Activated T-helper 2 cell treated with anti-CD3 and anti-CD28 coated beads, Interferon-gamma antibody, Interleukin-2, Interleukin-4, amounts not matched to agents 10 μg/mL and 5 μg/mL and 100 μg/mL, durations not matched to agents 14 hours and 24 hours and 36 hours (primary cell): ENCODE measurements at regions not wholly inside any gene's neighbourhood (a gene's known extent, or its start where the extent isn't known, plus 50 kb on each side); places are given as distances from the start of the nearest gene placed in this dataset.

ENCODE experiments used
- DNase-seq: peaks from one replicate; pipeline ENCODE4 v3.0.0; 2021; ENCODE audit warnings: low spot score
- H3K27ac Mint-ChIP-seq: one replicate; pipeline ENCODE4 v1.8.0; 2021; ENCODE audit warnings: mixed read lengths
- H3K27me3 Mint-ChIP-seq: one replicate; pipeline ENCODE4 v1.8.0; 2021; ENCODE audit warnings: low read depth, mixed read lengths
- H3K36me3 Mint-ChIP-seq: one replicate; pipeline ENCODE4 v1.8.0; 2021; ENCODE audit warnings: low read depth, mixed read lengths
- H3K4me1 Mint-ChIP-seq: one replicate; pipeline ENCODE4 v1.8.0; 2021; ENCODE audit warnings: low read depth, mixed read lengths
- H3K4me3 Mint-ChIP-seq: one replicate; pipeline ENCODE4 v1.8.0; 2021; ENCODE audit warnings: low read depth, mild to moderate bottlenecking, moderate library complexity, mixed read lengths
- H3K9me3 Mint-ChIP-seq: one replicate; pipeline ENCODE4 v1.8.0; 2021; ENCODE audit warnings: mixed read lengths
- intact Hi-C: fragments of 100-400 bp; cut with micrococcal nuclease; formaldehyde crosslinking; loops from one replicate; pipeline ENCODE4 v1.15.1; 2023

DNA sequence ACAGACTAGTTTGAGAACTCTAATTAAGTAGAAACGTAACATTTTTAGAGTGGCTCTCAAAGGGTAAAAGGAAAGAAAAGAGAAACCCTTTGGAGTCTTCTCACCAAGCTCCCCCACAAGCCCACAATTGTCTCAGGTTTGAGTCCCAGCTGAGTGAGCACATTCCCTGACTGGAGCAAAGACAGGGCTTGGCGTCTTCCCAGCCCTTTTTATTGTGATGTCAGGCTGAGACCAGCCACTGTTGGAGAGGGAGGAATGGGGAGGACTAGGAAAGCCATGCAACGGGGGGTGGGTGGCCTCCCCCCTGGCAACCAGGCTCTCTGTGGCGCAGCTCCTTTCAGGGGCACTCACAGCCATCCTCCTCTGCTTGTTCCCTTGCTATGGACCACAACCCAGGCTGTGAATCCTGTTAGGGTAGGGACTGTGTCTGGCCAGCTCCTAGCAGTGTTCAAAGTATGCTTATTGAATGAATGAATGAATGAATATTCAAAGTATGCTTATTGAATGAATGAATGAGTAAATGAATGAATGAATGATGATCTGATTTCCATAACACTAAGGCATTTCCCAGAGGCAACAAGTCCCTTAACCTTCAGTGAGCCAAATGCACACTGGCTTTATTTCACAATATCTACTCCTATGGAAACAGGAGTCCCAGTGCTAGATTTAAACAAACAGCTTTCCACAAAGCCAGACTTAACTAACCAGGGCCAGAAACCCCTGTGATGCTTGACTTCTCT, 413.3 kb downstream of the MID1IP1 start:
- no peaks in the 10 kb centered on the region for H3K9me3 Mint-ChIP-seq
- no peak overlapping the region for H3K27ac Mint-ChIP-seq
- peaks cover 8% of the 10 kb centered on the region for H3K4me1 Mint-ChIP-seq
- no peak for DNase-seq
- no peaks in the 10 kb centered on the region for H3K27me3 Mint-ChIP-seq
- intact Hi-C loops: no loop called here
- peaks cover 8% of the 10 kb centered on the region for H3K36me3 Mint-ChIP-seq
- H3K4me3 Mint-ChIP-seq: no peak overlapping the region

DNA sequence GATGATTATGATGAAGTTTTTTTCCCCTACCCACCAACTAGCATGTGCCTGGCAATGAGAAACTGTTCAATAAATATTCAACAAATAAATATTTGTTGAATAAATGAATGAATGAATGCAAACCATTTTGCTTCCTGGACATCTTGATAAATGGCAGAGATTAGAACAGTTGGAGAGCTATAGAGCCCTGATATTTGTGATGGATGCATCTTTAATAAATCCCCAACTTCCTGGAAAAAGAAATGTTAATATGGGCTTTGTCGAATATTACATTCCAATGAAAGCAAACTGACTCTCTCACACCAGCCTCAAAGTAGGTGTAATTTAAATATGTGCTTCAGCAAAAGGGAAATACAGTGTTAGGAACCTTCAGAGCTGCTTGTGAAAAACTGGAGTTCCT, 419.7 kb downstream of the MID1IP1 start:
- no peak for DNase-seq
- Mint-ChIP-seq H3K27ac (no peak overlapping the region), H3K27me3 (no peaks in the 10 kb centered on the region), H3K4me3 (no peak overlapping the region), H3K9me3 (no peaks in the 10 kb centered on the region), H3K4me1 (peaks cover 10% of the 10 kb centered on the region), H3K36me3 (peaks cover 4% of the 10 kb centered on the region)
- intact Hi-C loops: no loop called here

DNA sequence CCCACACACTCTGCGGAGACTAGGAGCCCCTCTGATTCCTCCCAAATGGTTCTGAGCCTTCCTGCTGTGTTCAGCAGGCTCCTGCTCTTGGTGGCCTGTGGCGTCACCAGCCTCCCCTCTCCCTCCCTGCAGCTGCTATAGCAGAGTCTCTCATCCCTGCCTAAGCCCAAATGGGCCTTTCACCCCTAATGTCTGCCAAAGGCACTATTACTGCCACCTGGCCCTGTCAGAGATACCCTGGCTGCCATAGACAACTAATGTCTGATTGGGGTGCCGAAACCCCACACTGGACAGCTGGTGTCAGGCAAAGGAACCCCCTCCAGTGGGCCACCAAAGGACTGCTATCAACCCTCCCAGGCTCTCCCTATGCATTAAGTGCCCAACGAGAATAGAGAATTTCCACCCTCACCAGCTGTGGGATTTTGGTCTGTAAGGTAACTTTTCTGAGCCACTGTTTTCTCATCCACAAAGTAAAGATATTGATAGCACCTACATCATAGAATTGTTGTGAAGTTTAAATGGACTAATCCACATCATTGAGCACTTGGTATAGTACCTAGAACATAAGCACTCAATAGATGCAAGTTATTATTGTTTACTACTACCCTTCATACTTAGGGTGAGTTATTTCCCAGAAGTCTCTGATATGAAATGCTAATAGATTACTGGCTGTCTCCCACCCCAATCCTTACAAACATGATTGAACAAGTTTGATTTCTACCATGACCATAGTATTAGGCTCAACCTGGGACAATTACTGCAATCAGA, 421.3 kb downstream of the MID1IP1 start:
- intact Hi-C loops: no loop called here
- Mint-ChIP-seq H3K4me1 (peaks cover 15% of the 10 kb centered on the region), H3K27me3 (no peaks in the 10 kb centered on the region), H3K9me3 (no peaks in the 10 kb centered on the region), H3K4me3 (no peak overlapping the region), H3K36me3 (peaks cover 11% of the 10 kb centered on the region), H3K27ac (no peak overlapping the region)
- no peak for DNase-seq

DNA sequence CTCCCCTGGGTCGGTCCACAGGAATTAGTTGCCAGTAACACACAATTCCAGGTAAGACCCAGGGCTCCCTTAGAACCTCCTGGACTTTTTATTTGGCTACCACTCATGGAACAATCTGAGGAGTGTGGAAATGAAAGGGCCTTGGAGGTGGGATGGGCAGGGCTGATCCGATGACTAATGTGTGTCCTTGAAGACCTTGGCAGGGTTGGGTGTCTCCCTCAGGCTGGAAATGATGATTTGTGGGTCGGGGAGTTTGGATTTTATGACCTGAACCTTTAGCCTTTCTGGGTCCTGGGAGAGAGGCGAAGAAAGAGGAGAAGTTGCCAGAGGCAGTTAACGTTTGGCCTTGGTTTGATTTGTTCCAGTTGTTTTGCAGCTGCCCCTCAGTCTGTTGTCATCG, 425.0 kb downstream of the MID1IP1 start:
- Mint-ChIP-seq H3K9me3 (no peaks in the 10 kb centered on the region), H3K27me3 (no peaks in the 10 kb centered on the region), H3K4me3 (no peak overlapping the region), H3K4me1 (peaks cover 23% of the 10 kb centered on the region), H3K27ac (no peak overlapping the region), H3K36me3 (peaks cover 13% of the 10 kb centered on the region)
- intact Hi-C loops: no loop called here
- no peak for DNase-seq

DNA sequence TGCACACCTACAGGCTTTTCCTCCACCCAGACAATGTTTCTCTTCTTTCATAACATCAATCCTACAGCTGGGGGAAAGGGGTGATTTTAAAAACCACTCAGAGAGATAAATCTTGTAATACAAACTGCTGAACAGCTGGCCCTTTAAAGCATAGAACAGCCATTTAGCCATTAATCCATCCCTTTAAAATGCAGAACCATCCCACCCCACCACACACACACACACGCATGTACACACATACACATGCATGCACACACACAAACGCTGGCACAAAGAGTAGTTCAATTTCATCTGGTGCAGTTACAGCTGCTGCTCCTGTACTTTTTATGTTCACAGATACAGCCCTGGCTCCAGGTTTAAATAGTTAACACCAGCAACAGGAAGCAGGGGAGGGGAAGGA, 426.1 kb downstream of the MID1IP1 start:
- H3K4me3 Mint-ChIP-seq: no peak overlapping the region
- intact Hi-C loops: no loop called here
- DNase-seq: no peak
- H3K4me1 Mint-ChIP-seq: peaks cover 27% of the 10 kb centered on the region
- peaks cover 15% of the 10 kb centered on the region for H3K36me3 Mint-ChIP-seq
- no peak overlapping the region for H3K27ac Mint-ChIP-seq
- no peaks in the 10 kb centered on the region for H3K27me3 Mint-ChIP-seq
- H3K9me3 Mint-ChIP-seq: no peaks in the 10 kb centered on the region

DNA sequence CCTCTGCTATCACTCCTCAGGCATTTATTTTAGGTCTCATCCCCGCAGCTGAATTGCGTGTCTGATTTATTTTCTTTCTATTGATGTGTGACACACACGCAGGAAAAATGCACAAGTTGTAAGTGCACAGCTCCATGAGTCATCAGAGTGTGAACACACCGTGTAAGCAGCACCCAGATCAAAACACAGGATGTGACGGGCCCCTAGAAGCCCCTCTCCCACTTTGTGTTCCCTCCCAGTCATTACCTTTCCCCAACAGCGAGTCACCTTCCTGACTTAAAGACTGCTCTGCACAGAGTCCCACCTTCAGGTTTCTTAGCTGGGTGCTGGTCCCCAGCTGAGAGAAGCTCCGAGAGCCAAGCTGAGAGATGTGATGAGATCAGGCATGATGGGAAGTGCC, 436.7 kb downstream of the MID1IP1 start:
- Mint-ChIP-seq H3K27ac (peak overlapping the region; percentile 11), H3K9me3 (peaks cover 9% of the 10 kb centered on the region), H3K27me3 (no peaks in the 10 kb centered on the region), H3K4me3 (no peak overlapping the region), H3K36me3 (peaks cover 9% of the 10 kb centered on the region), H3K4me1 (peaks cover 35% of the 10 kb centered on the region)
- intact Hi-C loops: no loop called here
- DNase-seq: no peak

DNA sequence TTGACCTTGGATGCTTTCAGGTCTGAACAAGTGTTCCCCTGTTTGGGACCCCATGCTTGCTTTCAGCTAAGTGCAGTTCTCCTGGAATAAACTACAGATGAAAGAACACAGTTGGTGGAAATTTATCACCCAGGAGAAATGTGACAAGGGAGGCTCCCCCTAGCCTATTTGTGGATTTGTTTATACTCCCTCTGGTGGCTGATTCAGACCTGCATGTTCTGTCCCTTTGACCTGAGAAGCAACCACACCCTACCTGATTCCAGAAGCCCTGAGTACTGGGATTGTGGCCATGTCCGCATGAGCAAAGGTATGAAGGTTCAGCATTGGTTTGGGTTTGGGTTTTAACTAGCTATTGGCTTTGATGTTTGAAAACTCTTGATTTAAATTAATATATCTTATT, 440.9 kb downstream of the MID1IP1 start:
- Mint-ChIP-seq H3K27me3 (no peaks in the 10 kb centered on the region), H3K36me3 (peaks cover 3% of the 10 kb centered on the region), H3K27ac (no peak overlapping the region), H3K4me3 (no peak overlapping the region), H3K4me1 (peaks cover 24% of the 10 kb centered on the region), H3K9me3 (no peaks in the 10 kb centered on the region)
- DNase-seq: no peak
- intact Hi-C loops: loop anchor here (5.0 kb wide), 1 partner anchor 80 kb away; no protein-coding TSS in a partner anchor

DNA sequence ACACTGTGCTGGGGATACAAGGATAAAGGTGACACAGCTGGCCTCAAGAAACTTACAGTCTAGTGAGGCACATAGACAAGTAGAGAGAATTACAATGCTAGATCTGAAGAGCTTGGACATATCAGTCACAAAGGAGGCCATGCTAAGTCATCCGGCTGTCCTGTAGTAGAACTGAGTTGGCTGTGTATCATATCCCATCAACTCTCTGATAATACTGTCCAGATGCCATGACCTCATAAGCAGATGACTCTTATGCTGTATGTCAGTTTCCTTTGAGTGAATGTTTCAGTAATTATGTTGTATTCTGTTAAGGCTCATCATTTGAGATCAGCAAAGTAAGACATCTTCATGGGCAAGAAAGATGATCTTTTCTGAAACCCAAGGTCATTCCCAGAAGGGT, 442.9 kb downstream of the MID1IP1 start:
- Mint-ChIP-seq H3K4me3 (no peak overlapping the region), H3K4me1 (peaks cover 15% of the 10 kb centered on the region), H3K36me3 (no peaks in the 10 kb centered on the region), H3K27me3 (no peaks in the 10 kb centered on the region), H3K9me3 (no peaks in the 10 kb centered on the region), H3K27ac (no peak overlapping the region)
- DNase-seq: no peak
- intact Hi-C loops: loop anchor here (5.0 kb wide), 1 partner anchor 82 kb away; no protein-coding TSS in a partner anchor

DNA sequence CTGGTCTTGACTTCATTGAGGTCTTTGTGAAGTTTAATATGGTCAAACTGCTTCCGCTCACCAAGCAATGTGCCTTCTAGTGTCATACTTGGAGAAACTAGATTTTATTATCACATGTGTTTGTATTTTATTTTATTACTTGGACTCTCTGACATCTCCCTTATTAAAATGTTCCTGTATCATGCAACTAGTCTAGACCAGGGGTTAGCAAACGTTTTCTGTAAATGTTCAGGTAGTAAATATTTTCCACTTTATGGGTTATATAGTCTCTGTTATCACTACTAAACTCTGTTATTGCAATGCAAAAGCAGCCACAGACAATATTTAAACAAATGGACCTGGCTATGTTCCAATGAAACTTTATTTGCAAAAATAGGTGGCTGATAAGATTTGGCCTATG, 443.8 kb downstream of the MID1IP1 start:
- Mint-ChIP-seq H3K4me1 (peaks cover 18% of the 10 kb centered on the region), H3K9me3 (no peaks in the 10 kb centered on the region), H3K36me3 (peaks cover 4% of the 10 kb centered on the region), H3K27ac (no peak overlapping the region), H3K27me3 (no peaks in the 10 kb centered on the region), H3K4me3 (no peak overlapping the region)
- intact Hi-C loops: no loop called here
- no peak for DNase-seq

DNA sequence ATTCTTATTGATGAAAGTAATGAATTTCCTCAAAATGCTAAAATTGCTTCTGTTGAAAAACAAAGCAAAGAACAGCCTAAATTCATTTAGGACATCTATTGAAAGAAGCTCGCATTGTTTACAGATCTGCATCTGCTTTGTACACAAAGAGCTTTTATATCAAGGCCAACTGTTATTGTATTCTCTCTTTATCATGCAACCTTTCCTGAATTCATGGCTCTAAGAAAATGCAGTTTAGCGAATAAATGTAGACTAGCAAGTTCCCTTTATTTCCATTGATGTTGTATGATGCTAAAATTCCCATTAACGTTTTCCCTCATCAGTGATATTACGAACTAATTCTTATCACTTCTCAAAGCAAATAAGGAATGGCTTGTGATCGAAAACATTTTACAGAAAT, 446.3 kb downstream of the MID1IP1 start:
- DNase-seq: no peak
- H3K27me3 Mint-ChIP-seq: no peaks in the 10 kb centered on the region
- intact Hi-C loops: no loop called here
- peaks cover 12% of the 10 kb centered on the region for H3K36me3 Mint-ChIP-seq
- no peak overlapping the region for H3K4me3 Mint-ChIP-seq
- H3K9me3 Mint-ChIP-seq: no peaks in the 10 kb centered on the region
- H3K4me1 Mint-ChIP-seq: peaks cover 28% of the 10 kb centered on the region
- no peak overlapping the region for H3K27ac Mint-ChIP-seq

DNA sequence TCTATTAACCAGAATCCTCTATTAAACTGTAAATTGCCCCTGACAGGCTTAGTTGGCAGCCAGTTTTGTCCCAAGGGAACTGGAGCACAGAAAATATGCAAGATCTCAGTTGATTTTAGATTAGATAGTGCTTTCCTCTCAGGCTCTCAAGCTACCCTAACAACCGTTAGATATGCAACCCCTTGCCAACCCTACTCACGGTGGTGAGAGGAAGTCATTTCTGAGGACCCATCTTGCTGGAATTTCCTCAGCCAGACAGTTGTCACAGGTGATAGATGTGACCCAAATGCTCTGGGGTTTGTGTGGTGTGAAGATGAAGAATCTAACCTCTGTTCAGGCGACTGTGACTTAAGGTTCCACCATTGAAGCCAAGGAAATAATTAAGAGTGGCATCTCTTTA, 447.1 kb downstream of the MID1IP1 start:
- Mint-ChIP-seq H3K36me3 (peaks cover 17% of the 10 kb centered on the region), H3K4me1 (peaks cover 30% of the 10 kb centered on the region), H3K9me3 (no peaks in the 10 kb centered on the region), H3K27me3 (no peaks in the 10 kb centered on the region), H3K4me3 (no peak overlapping the region), H3K27ac (no peak overlapping the region)
- DNase-seq: no peak
- intact Hi-C loops: no loop called here

DNA sequence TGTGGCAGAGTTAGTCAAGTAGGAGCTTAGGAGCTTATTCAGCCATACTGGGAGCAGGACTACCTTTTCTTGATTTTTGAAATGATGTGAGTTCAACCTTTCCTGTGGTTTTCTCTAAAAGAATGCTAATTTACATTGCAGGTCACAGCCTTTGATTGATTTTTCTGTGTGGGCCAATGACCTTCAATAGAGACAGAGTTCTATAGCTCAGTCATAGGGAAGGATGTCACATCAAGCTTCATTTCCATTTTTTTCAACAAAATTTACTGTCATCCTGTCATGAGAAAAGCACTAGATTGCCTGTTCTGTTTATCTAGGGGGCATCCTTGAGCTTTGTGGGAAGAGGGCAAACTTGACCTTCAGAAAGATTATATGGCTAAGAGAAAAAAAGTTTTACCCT, 448.7 kb downstream of the MID1IP1 start:
- Mint-ChIP-seq H3K4me1 (peaks cover 43% of the 10 kb centered on the region), H3K9me3 (no peaks in the 10 kb centered on the region), H3K36me3 (peaks cover 31% of the 10 kb centered on the region), H3K27ac (peak overlapping the region; percentile 39), H3K27me3 (no peaks in the 10 kb centered on the region), H3K4me3 (no peak overlapping the region)
- intact Hi-C loops: no loop called here
- DNase-seq: no peak

DNA sequence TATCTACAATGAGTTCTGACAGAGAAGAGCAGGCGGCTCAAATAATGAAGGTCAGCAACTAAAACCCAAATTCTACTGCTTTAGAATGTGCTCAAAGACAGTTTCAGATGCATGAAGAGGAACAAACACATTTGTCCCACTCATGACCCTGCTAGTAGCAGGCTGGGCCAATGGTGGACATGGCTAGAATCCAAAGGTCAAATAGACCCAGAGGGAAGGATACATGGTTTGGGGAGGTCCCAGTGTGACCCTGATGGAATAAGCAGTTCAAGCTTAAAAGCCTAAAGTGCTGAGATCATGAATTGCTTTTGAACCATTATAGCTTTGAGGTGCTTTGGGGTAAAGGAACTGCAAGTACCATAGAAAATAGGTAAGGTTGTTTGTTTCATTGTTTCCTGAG, 450.7 kb downstream of the MID1IP1 start:
- Mint-ChIP-seq H3K36me3 (peaks cover 39% of the 10 kb centered on the region), H3K4me1 (peaks cover 43% of the 10 kb centered on the region), H3K4me3 (no peak overlapping the region), H3K27me3 (no peaks in the 10 kb centered on the region), H3K9me3 (no peaks in the 10 kb centered on the region), H3K27ac (no peak overlapping the region)
- intact Hi-C loops: loop anchor here (2.0 kb wide), 1 partner anchor 47 kb away; no protein-coding TSS in a partner anchor
- DNase-seq: no peak
